B cell (primary cell): ENCODE measurements at regions not wholly inside any gene's neighbourhood (a gene's known extent, or its start where the extent isn't known, plus 50 kb on each side); places are given as distances from the start of the nearest gene placed in this dataset.

Experiments
- ATAC-seq: fragments of 200-7000 bp; cut with Tn5 transposase; one replicate; pipeline ENCODE4 v1.10.0; 2021; ENCODE audit warnings: low read depth, mild to moderate bottlenecking, moderate number of reproducible peaks, moderate library complexity
- CTCF ChIA-PET: fragments of 350-600 bp; sonication (Branson Sonifier 250); formaldehyde crosslinking; loops from one replicate; lab custom pipeline; 2021; ENCODE audit warnings: antibody characterized with exemption, inconsistent platforms; lab: Charles Lee
- POLR2A ChIA-PET: fragments of 350-600 bp; sonication (Branson Sonifier 250); formaldehyde crosslinking; loops from one replicate; lab custom pipeline; 2021; ENCODE audit warnings: antibody characterized with exemption; lab: Charles Lee
- DNase-seq: peaks from one replicate; pipeline ENCODE4 v3.0.0; 2013
- H2AFZ ChIP-seq: 2 replicates; pipeline ENCODE4 v1.6.1; 2012; ENCODE audit warnings: mild to moderate bottlenecking, low read depth, low read length; ENCODE audit not compliant: insufficient read depth, poor library complexity, severe bottlenecking
- H3K27ac ChIP-seq, 2 donors: 1 replicate in 1 of 2; 2 replicates in 1 of 2; pipeline ENCODE4 v1.5.1; 2012 to 2013; ENCODE audit warnings: low read length in 2 of 2, mild to moderate bottlenecking in 2 of 2, moderate library complexity in 1 of 2
- H3K27me3 ChIP-seq, 4 experiments: fragments of 200-600 bp in 1 of 4; sonication (generic) in 1 of 4; replicated peaks in 1 of 4; 1 replicate in 2 of 4; 2 replicates in 2 of 4; pipeline versions ENCODE4 v1.6.1 to v1.7.0; 2013 to 2016; ENCODE audit warnings: low read length in 3 of 4, mild to moderate bottlenecking in 2 of 4, mixed read lengths in 1 of 4, moderate library complexity in 1 of 4; ENCODE audit not compliant: insufficient read depth in 4 of 4, control insufficient read depth in 3 of 4; ENCODE audit errors: control extremely low read depth in 1 of 4
- H3K36me3 ChIP-seq, 2 experiments: replicated peaks in 1 of 2; 1 replicate in 1 of 2; 2 replicates in 1 of 2; pipeline versions ENCODE4 v1.6.1 to v1.7.1; 2013; ENCODE audit warnings: low read length in 1 of 2; ENCODE audit not compliant: insufficient read depth in 2 of 2, control insufficient read depth in 1 of 2; ENCODE audit errors: control extremely low read depth in 1 of 2, extremely low read depth in 1 of 2
- H3K4me1 ChIP-seq, 2 donors: fragments of 200-600 bp in 1 of 2; sonication (generic) in 1 of 2; 1 replicate in 1 of 2; 2 replicates in 1 of 2; pipeline versions ENCODE4 v1.5.1 to v1.6.1; 2013 to 2017; ENCODE audit warnings: low read length in 2 of 2; ENCODE audit not compliant: control insufficient read depth in 2 of 2, insufficient read depth in 2 of 2
- H3K4me2 ChIP-seq: replicated peaks from 2 replicates; pipeline ENCODE3; 2012; ENCODE audit warnings: mild to moderate bottlenecking, low read depth, low read length; ENCODE audit not compliant: poor library complexity, severe bottlenecking
- H3K4me3 ChIP-seq, 5 experiments: fragments of 200-600 bp in 1 of 5; sonication (generic) in 1 of 5; 1 replicate in 3 of 5; 2 replicates in 2 of 5; pipeline versions ENCODE4 v1.5.1 to v1.7.0; 2011 to 2016; ENCODE audit warnings: low read length in 4 of 5, mild to moderate bottlenecking in 4 of 5, low read depth in 2 of 5, control low read depth in 1 of 5, moderate library complexity in 1 of 5; ENCODE audit not compliant: insufficient read depth in 1 of 5; ENCODE audit errors: control extremely low read depth in 1 of 5, extremely low read depth in 1 of 5
- H3K79me2 ChIP-seq: fragments of 200-600 bp; sonication (generic); one replicate; pipeline ENCODE4 v1.6.0; 2016; ENCODE audit warnings: low read length; ENCODE audit not compliant: control insufficient read depth, insufficient read depth
- H3K9ac ChIP-seq: fragments of 200-600 bp; sonication (generic); 2 replicates; pipeline ENCODE4 v1.6.1; 2017; ENCODE audit warnings: mild to moderate bottlenecking, low read length, moderate library complexity
- H3K9me3 ChIP-seq, 3 donors: one replicate each; pipeline versions ENCODE4 v1.6.1 to v1.7.1; 2013; ENCODE audit warnings: low read length in 2 of 3; ENCODE audit not compliant: control insufficient read depth in 2 of 3, insufficient read depth in 1 of 3; ENCODE audit errors: control extremely low read depth in 1 of 3
- H4K20me1 ChIP-seq: 2 replicates; pipeline ENCODE4 v1.6.0; 2012; ENCODE audit warnings: mild to moderate bottlenecking, low read length; ENCODE audit not compliant: insufficient read depth, control insufficient read depth, poor library complexity, severe bottlenecking
- H3K27ac Mint-ChIP-seq: one replicate; pipeline ENCODE4 v1.8.0; 2021; ENCODE audit warnings: mixed read lengths
- H3K27me3 Mint-ChIP-seq: one replicate; pipeline ENCODE4 v1.8.0; 2021; ENCODE audit warnings: mixed read lengths
- H3K4me1 Mint-ChIP-seq: one replicate; pipeline ENCODE4 v1.8.0; 2021; ENCODE audit warnings: mixed read lengths
- H3K4me3 Mint-ChIP-seq: one replicate; pipeline ENCODE4 v1.8.0; 2021; ENCODE audit warnings: mixed read lengths
- H3K9me3 Mint-ChIP-seq: one replicate; pipeline ENCODE4 v1.8.0; 2022; ENCODE audit warnings: mixed read lengths; ENCODE audit not compliant: insufficient read depth
- CTCF ChIP-seq: fragments of 200-600 bp; IDR thresholded peaks from one replicate; pipeline ENCODE4 v1.8.0; 2022; ENCODE audit warnings: antibody characterized with exemption, mild to moderate bottlenecking
- EZH2 ChIP-seq: IDR thresholded peaks from 2 replicates; pipeline ENCODE4 v1.6.1; 2012; ENCODE audit warnings: borderline replicate concordance, low read depth, mild to moderate bottlenecking, moderate library complexity, low read length; ENCODE audit not compliant: insufficient read depth, poor library complexity, severe bottlenecking
- WGBS: methylation state at CpG from one replicate; pipeline ENCODE4 v1.1.5; 2013; ENCODE audit warnings: missing lambda C conversion rate; ENCODE audit not compliant: insufficient coverage; 5-methylcytosine and 5-hydroxymethylcytosine counted together
- intact Hi-C: fragments of 100-400 bp; cut with micrococcal nuclease; formaldehyde crosslinking; loops from one replicate; pipeline ENCODE4 v1.10.0; 2022

- Mint-ChIP-seq H3K27me3 (no peaks in the 10 kb centered on the region), H3K27ac (no peak overlapping the region), H3K9me3 (peaks cover 9% of the 10 kb centered on the region), H3K4me1 (no peaks in the 10 kb centered on the region), H3K4me3 (no peak overlapping the region)
- H3K9me3 ChIP-seq: peaks cover 0 to 7% (median 0%) of the 10 kb centered on the region in 3 donors
- ChIA-PET CTCF (no interaction called here), POLR2A (no interaction called here)
- H3K79me2 ChIP-seq: no peaks in the 10 kb centered on the region
- H3K9ac ChIP-seq: no peak overlapping the region
- intact Hi-C loops: no loop called here
- H3K4me3 ChIP-seq: no peak overlapping the region
- WGBS: 89% methylated on average over 2 of the region's 6 CpGs
- no peak overlapping the region for H2AFZ ChIP-seq
- no peak for ATAC-seq
- H3K27ac ChIP-seq: no peak overlapping the region
- no peak overlapping the region for H3K4me2 ChIP-seq
- TF ChIP-seq EZH2: no peak
- no peak for TF ChIP-seq CTCF
- H3K27me3 ChIP-seq: no peaks in the 10 kb centered on the region
- no peak for DNase-seq
- no peaks in the 10 kb centered on the region for H4K20me1 ChIP-seq
- H3K36me3 ChIP-seq: no peaks in the 10 kb centered on the region
- no peaks in the 10 kb centered on the region for H3K4me1 ChIP-seq
Measured at GRCh38 chr1:219324629-219325367, 151.1 kb downstream of the LYPLAL1 start.

- Histone ChIP-seq H3K27ac (no peak overlapping the region), H3K36me3 (no peaks in the 10 kb centered on the region), H3K4me1 (no peaks in the 10 kb centered on the region), H3K79me2 (no peaks in the 10 kb centered on the region), H3K4me3 (no peak overlapping the region), H3K27me3 (no peaks in the 10 kb centered on the region), H3K9me3 (peaks cover 0 to 7% (median 0%) of the 10 kb centered on the region in 3 donors), H3K4me2 (no peak overlapping the region), H2AFZ (no peak overlapping the region), H4K20me1 (no peaks in the 10 kb centered on the region), H3K9ac (no peak overlapping the region)
- CTCF ChIA-PET: no interaction called here
- no peak overlapping the region for H3K4me3 Mint-ChIP-seq
- intact Hi-C loops: no loop called here
- POLR2A ChIA-PET: no interaction called here
- peaks cover 9% of the 10 kb centered on the region for H3K9me3 Mint-ChIP-seq
- DNase-seq (no peak), ATAC-seq (no peak)
- no peaks in the 10 kb centered on the region for H3K4me1 Mint-ChIP-seq
- no peak overlapping the region for H3K27ac Mint-ChIP-seq
- no peaks in the 10 kb centered on the region for H3K27me3 Mint-ChIP-seq
- TF ChIP-seq EZH2: no peak
- no peak for TF ChIP-seq CTCF
- WGBS: no CpG with 5 or more reads among the region's 4 CpGs
Measured at GRCh38 chr1:219324171-219324570, 150.5 kb downstream of the LYPLAL1 start.
